ENCODE measurements at regions not wholly inside any gene's neighbourhood (a gene's known extent, or its start where the extent isn't known, plus 50 kb on each side); places are given as distances from the start of the nearest gene placed in this dataset.

GRCh38 chr14:99095369-99095768, 176.6 kb downstream of the BCL11B start:
- no peak for DNase-seq (ENCODE audit: low read depth)

DNA sequence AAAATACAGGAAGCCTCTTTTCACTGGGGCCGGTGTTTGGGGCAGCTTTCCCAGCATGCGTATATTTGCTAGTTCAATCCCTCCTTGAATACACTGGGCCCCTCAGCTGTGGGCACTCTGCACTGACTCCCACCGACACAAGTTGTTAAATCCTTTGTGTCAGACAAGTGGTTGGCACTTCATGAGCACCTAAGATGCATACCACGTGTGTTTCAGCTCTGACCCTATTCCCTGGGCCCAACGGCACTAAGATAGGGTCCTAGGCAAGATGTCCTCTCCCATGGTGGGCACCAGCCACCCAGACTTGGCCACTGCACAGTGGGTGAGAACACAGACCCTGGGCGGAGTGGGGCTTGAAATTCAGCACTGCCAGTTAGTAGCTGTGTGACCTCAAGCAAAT, 173.8 kb downstream of the BCL11B start:
- no peak for DNase-seq (ENCODE audit: low read depth)

DNA sequence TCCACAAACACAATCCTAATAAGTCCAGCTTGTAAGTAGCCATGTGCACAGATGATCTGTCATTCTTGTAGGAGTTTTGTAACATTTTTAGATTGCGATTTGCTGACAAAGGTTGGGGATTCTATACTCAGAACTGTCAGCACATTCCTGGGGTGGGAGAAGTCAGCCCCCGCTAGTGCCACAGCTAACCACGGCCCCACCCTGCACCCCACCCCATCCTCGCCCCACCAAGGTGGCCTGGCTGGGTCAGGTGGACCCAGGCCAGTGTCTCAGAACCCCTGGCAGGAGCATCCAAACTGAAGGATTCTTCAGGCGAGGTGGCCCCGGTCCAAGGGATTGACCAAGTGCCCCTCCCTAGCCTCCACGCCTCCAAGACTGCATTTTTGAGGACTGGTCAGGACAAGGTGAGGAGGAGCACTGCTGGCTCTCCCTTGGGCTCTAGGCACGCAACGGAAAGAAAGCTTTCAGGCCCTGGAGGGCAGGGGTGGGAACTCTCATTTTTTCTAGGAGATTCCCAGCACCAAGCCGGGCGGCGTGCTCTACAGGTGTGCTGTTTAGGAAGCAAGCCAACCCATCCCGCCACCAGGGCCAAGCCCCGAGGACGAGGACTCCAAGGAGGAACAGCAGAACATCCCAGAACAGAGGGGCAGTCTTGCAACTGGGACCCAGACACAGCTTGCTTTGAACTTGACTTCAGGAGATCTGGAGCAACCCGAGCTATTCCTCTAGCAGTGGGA, 172.8 kb downstream of the BCL11B start:
- DNase-seq (ENCODE audit: low read depth): no peak

DNA sequence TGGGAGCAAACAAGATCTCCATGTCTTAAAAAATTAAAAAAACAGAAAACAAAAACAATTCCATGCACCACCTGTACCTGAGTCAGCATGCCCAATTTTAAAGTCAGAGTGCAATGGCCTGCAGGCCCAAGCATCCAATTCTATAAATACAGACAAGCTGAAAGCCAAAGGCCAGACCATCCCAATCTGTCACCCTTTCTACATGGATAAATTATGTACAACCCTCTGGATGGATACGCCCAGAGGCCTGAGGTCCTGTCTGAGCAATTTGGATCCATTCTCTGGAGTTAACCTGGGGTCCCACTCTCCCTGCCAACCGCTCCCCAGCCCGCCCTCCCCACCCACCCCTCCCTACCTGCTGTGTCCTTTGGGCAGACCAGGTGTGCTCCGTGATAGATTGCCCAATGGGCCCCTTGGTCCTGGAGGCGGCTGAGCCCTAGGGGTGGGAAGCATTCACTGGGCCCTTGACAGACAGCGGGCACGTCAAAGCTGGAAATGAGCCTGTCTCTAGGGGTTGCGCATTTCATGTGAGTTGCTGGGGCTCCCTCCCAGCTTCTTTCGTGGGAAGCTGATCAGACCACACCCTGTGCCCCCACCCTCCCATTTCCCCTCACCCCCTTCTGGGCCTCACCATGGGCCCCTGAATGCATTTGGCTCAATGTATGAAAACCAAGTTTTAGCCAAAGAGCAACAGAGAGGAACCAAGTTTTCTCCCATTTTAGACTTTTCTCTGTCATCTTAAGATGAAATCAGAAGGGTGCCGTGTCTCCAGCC, 171.3 kb downstream of the BCL11B start:
- no peak for DNase-seq (ENCODE audit: low read depth)

DNA sequence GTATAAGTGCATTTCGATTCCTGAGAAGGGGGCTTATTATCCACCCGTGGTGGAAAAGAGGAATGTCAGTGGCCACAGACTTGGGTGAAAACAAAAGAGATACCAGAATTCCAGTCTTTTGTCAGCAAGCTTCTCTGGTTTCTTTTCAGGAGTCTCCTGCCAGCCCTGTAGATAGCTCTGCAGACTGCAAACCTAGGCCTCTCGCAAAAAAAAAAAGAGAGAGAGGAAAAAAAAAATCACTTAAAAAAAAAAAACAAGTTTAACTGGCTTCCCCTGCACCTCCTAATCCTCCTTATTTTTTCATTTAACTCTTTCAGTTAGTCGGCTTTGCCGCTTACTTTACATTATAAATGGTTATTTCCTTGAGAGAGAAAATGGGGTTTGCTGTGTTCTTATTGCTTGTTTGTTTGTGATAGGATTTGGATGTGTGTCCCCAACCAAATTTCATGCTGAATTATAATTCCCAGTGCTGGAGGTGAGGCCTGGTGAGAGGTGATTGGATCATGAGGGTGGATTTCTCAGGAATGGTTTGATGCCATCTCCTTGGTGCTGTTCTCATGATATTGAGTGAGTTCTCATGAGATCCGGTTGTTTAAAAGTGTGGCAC, 170.0 kb downstream of the BCL11B start:
- no peak for DNase-seq (ENCODE audit: low read depth)

- DNase-seq (ENCODE audit: low read depth): no peak
Observed at GRCh38 chr14:99116741-99117295, 155.2 kb downstream of the BCL11B start.

GRCh38 chr14:99117671-99118045, 154.3 kb downstream of the BCL11B start:
- no peak for DNase-seq (ENCODE audit: low read depth)

GRCh38 chr14:99118046-99118721, 153.8 kb downstream of the BCL11B start:
- DNase-seq (ENCODE audit: low read depth): no peak

GRCh38 chr14:99118946-99119345, 153.1 kb downstream of the BCL11B start:
- no peak for DNase-seq (ENCODE audit: low read depth)
